ENCODE measurements at regions not wholly inside any gene's neighbourhood (a gene's known extent, or its start where the extent isn't known, plus 50 kb on each side); places are given as distances from the start of the nearest gene placed in this dataset.

GRCh38 chrY:12981074-12981473 is 76.4 kb downstream of the DDX3Y start:
- no peak overlapping the region for H3K4me3 ChIP-seq (ENCODE audit: low read depth, low read length)
- no peak for DNase-seq (ENCODE audit: low read depth)
- no peak for TF ChIP-seq CTCF (IDR thresholded peaks at IDR 0.05; ENCODE audit: low read depth, low read length, missing control alignments)

GRCh38 chrY:12982249-12982829 is 77.7 kb downstream of the DDX3Y start:
- TF ChIP-seq CTCF (IDR thresholded peaks at IDR 0.05; ENCODE audit: low read depth, low read length, missing control alignments) = no peak
- no peak for DNase-seq (ENCODE audit: low read depth)
- H3K4me3 ChIP-seq (ENCODE audit: low read depth, low read length) = no peak overlapping the region

GRCh38 chrY:12984637-12985344 is 80.1 kb downstream of the DDX3Y start:
- no peak overlapping the region for H3K4me3 ChIP-seq (ENCODE audit: low read depth, low read length)
- no peak for DNase-seq (ENCODE audit: low read depth)
- TF ChIP-seq CTCF (IDR thresholded peaks at IDR 0.05; ENCODE audit: low read depth, low read length, missing control alignments) = no peak

- H3K4me3 ChIP-seq (ENCODE audit: low read depth, low read length) = no peak overlapping the region
- no peak for TF ChIP-seq CTCF (IDR thresholded peaks at IDR 0.05; ENCODE audit: low read depth, low read length, missing control alignments)
- DNase-seq (ENCODE audit: low read depth) = no peak
Measured at GRCh38 chrY:13017493-13017892, 112.8 kb downstream of the DDX3Y start.

GRCh38 chrY:13019486-13019885 is 114.8 kb downstream of the DDX3Y start:
- TF ChIP-seq CTCF (IDR thresholded peaks at IDR 0.05; ENCODE audit: low read depth, low read length, missing control alignments) = no peak
- no peak for DNase-seq (ENCODE audit: low read depth)
- H3K4me3 ChIP-seq (ENCODE audit: low read depth, low read length) = no peak overlapping the region

GRCh38 chrY:13020839-13021238 is 116.2 kb downstream of the DDX3Y start:
- no peak for TF ChIP-seq CTCF (IDR thresholded peaks at IDR 0.05; ENCODE audit: low read depth, low read length, missing control alignments)
- no peak overlapping the region for H3K4me3 ChIP-seq (ENCODE audit: low read depth, low read length)
- DNase-seq (ENCODE audit: low read depth) = no peak

- no peak for DNase-seq (ENCODE audit: low read depth)
- no peak for TF ChIP-seq CTCF (IDR thresholded peaks at IDR 0.05; ENCODE audit: low read depth, low read length, missing control alignments)
- H3K4me3 ChIP-seq (ENCODE audit: low read depth, low read length) = no peak overlapping the region
Measured at GRCh38 chrY:13023607-13024006, 118.9 kb downstream of the DDX3Y start.

Data from GM12864 (cell line).